GM18868 (cell line): ENCODE measurements at regions not wholly inside any gene's neighbourhood (a gene's known extent, or its start where the extent isn't known, plus 50 kb on each side); places are given as distances from the start of the nearest gene placed in this dataset.
"Not testable (repeated sequence)": the region's sequence is repeated elsewhere in the genome, so short reads cannot be mapped to it uniquely, and the experiment has no call there.

Source experiments
- ATAC-seq: cut with Tn5 transposase; IDR thresholded peaks from one replicate; pipeline ENCODE4 v1.9.1; 2021; ENCODE audit warnings: mild to moderate bottlenecking, moderate library complexity; ENCODE audit not compliant: unreplicated experiment

- no peak for ATAC-seq
These were observed 559.0 kb downstream of the CBLN4 start for GRCh38 chr20:55446301-55446700.

DNA sequence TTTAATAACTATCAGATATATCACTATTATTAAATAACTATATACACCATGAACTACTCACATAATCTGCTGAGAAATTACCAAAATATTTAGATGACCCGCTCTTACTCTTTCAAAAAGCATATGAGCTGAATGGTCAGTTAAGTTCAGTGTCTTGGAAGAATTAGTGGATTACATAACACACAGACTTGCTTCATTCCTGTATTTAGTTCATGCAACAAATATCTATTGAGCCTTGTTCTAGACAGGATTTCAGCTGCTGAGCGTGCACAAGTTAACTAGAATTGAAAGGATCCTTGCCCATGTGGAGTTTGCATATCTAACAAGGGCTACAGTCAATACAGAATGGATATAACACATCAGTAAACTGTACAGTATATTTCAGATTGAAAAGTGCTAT is 566.2 kb downstream of the CBLN4 start:
- ATAC-seq = no peak

- ATAC-seq = no peak
These were observed 567.4 kb downstream of the CBLN4 start for GRCh38 chr20:55437798-55438415.

DNA sequence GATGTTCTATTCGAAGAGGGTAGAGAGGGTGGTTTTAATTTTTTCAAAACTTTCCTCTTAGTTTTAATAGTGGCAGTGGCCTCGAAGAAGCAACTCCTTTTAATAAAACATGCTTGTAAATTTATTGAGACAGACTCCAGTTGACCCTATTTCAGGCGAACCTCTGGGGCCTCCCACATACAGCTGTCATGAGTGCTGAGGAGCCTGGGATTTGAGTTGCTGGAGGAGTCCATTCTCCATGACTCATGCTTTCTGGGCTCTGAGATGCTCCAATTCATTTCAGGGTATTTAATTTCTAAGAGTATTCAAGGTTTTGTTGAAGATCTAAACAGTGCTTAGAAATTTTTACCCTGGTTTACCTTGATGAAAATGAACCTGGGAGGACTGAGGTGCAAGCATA is 580.4 kb downstream of the CBLN4 start:
- ATAC-seq = no peak

DNA sequence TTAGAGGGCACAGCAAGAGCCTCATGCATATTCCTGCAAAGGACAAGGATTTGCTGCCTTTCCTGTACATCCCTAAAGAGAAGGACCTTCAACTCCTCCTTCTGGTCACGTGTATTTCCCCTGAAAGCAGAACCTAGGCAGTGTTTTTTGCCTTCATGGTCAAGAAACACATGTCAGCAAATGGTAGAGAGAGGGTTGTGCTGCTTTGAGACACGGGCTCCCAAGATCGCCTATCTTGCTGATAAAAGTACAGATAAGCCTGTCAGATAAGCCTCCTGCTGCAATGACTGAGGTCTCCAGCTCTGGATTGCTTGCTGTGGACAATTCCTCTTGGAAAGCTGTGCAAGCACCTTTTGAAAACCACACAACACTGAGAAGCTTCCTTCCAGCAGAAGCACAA is 580.8 kb downstream of the CBLN4 start:
- no peak for ATAC-seq

GRCh38 chr20:55417836-55418235 is 587.5 kb downstream of the CBLN4 start:
- no peak for ATAC-seq

GRCh38 chr20:55415567-55416142 is 589.7 kb downstream of the CBLN4 start:
- ATAC-seq = no peak

- ATAC-seq = not testable (repeated sequence)
These were observed 592.8 kb downstream of the CBLN4 start for GRCh38 chr20:55412508-55412907.

- no peak for ATAC-seq
These were observed 598.4 kb downstream of the CBLN4 start for GRCh38 chr20:55406891-55407290.

- no peak for ATAC-seq
These were observed 610.7 kb downstream of the CBLN4 start for GRCh38 chr20:55394592-55394991.

DNA sequence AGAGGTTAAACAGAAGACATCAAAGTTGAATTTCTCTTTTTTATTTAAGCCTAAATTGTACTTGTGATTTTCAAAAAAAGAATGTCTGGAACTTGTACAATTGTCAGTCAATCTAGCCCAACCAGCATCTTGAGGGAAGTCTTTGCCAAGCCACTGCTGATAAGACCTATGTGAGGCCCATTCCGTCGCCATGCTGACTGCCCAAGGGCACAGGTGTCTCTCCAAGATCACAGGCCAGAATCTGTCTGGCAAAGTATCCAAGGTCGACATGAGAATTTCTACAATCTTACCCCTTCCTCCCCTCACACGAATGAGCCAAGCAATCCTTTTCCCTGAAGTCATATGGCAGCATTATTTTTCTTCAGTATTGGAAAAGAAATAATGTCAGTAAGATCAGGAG is 614.5 kb downstream of the CBLN4 start:
- no peak for ATAC-seq

DNA sequence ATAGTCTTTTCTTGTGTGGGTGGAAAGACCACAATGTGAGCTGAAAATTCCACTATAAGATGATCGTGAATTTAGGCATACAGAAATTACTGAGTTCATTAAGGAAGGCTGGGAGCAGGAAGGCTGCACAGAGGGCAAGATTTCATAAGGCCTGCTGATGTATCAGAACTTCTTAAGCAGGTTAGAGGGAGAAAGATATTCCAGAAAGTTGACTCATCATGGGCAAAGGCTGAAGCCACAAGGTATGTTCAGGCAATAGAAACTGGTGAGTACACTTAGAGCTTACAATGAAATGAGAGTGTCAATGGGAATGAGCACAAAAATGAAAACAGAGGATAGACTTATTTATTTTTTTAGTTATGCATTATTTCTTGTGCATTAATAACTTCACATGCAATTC is 618.6 kb downstream of the CBLN4 start:
- no peak for ATAC-seq

DNA sequence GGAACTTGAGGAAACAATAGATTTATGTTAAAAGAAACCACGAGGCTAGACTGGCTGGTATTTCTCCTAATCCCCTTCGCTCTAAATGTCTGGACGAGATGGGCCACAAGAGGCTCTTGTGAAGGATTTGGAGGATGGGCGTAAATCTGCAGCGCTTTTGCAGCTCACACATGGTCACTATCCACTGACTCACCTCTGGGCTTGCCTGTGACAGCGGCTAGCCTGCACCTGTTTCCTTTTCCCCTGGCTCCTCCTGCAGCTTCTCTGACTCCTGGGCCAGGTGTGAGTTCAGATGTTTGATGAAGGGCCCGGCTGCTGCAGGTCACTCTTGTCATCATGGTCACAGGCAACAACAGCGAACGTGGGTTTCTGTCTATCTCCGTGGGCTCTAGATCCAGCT is 629.4 kb downstream of the CBLN4 start:
- ATAC-seq = no peak

- ATAC-seq = no peak
These were observed 639.6 kb downstream of the CBLN4 start for GRCh38 chr20:55365745-55366144.

DNA sequence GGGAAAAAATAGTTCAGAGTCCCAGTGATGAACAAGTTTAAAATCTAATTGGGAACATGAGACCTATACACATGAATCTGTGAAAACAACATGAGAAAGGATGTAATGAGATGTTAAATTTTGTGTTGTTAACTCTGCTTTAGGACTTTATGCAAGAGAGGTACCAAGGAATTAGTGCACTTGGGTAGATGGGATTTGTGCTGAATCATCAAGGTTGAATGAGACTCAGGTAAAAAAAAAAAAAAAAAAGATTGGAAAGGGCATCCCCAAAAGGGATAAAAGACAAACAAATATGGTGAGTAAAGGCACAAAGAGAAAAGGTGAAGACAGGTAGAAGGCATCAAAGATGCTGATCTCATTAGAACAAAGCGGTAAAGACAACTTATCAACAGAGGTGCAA is 644.4 kb downstream of the CBLN4 start:
- no peak for ATAC-seq

- no peak for ATAC-seq
These were observed 650.6 kb downstream of the CBLN4 start for GRCh38 chr20:55354720-55355119.

- ATAC-seq = no peak
These were observed 652.1 kb downstream of the CBLN4 start for GRCh38 chr20:55353206-55353605.

GRCh38 chr20:55348223-55348622 is 657.1 kb downstream of the CBLN4 start:
- no peak for ATAC-seq

DNA sequence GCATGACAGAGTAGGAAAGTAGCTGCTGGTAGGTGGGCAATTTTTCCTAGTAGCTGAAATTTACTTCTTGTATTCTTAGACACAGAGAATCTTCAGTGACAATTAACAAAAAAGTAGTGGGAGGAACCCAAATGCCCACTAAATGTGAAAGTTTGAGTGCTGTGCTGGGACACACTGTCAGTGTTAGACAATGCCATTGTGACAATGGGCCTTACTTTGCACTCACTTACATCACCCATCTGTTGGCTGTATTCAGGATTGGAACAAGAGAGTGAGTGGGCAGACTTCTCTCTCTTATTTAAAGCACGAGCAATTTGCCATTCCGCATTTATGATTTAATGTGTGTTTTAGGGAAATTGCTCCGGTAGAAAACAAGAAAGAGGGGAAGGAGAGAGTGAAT is 662.5 kb downstream of the CBLN4 start:
- no peak for ATAC-seq

- no peak for ATAC-seq
These were observed 671.5 kb downstream of the CBLN4 start for GRCh38 chr20:55333798-55334197.

DNA sequence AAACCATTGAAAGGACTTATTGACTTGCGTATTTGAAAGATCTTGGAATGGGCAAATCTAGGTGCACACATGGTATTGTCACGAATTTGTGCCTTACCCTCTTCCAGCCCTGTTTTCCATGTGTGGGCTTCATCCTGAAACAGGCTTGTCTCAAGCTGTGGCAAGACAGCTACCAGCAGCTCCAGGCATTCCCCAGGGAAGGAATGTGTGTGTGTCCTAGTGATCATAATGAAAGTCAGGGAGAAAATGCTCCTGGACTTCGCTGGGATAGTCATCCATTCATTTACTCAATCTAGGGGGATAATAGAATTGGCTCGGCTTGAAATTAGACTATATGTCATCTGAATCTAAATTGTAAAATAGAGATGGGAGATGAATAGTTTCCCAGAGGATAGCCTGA is 676.2 kb downstream of the CBLN4 start:
- no peak for ATAC-seq

GRCh38 chr20:55322745-55323144 is 682.6 kb downstream of the CBLN4 start:
- ATAC-seq = no peak

DNA sequence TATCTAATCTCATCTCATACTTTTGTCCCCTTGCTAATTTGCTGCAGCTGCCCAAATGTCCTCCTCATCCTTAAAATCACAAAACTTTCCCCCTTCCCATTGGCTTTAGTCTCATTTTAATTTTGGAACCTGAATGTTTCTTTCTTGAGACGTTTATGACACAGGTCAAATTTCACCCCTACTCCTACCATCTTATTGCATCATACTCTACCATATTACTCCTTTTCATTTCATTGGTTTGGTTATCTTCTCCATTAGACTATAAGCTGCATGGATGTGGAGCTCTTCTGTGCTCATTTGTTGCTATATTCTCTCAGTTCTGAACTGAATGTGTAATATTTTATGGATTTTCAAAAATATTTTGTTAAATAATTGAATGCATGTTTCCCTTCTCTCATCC is 688.6 kb downstream of the CBLN4 start:
- ATAC-seq = no peak
